Right lobe of liver (tissue), 4 donors: ENCODE measurements at regions not wholly inside any gene's neighbourhood (a gene's known extent, or its start where the extent isn't known, plus 50 kb on each side); places are given as distances from the start of the nearest gene placed in this dataset.

Source experiments
- CTCF ChIP-seq, 4 donors: fragments of 200-600 bp in 3 of 4; fragments of 450-650 bp in 1 of 4; IDR thresholded peaks; one replicate each; pipeline versions ENCODE4 v1.5.1 to v1.8.0; 2016 to 2022; ENCODE audit warnings: antibody characterized with exemption in 4 of 4, mild to moderate bottlenecking in 2 of 4
- POLR2A ChIP-seq: fragments of 450-650 bp; IDR thresholded peaks from one replicate; pipeline ENCODE4 v1.6.1; 2017; ENCODE audit warnings: antibody characterized with exemption, mild to moderate bottlenecking
- donor health status: DM: no; HTN: no; CAD: no.
- donor health status: DM: no; HTN: no; CAD: no.
- donor health status: DM: no; HTN: yes; CAD: no.

- no peak for TF ChIP-seq CTCF (IDR thresholded peaks at IDR 0.05)
- TF ChIP-seq POLR2A = no peak
These were observed 224.5 kb downstream of the ADAMTS15 start for GRCh38 chr11:130672911-130673310.
